Adrenal gland (tissue), 9 donors: ENCODE measurements at regions not wholly inside any gene's neighbourhood (a gene's known extent, or its start where the extent isn't known, plus 50 kb on each side); places are given as distances from the start of the nearest gene placed in this dataset.
A peak's percentile ranks its signal among the peaks of the same experiment; 100 is the strongest.

Source experiments
- DNase-seq, 7 donors: peaks; one replicate each; pipeline ENCODE4 v3.0.0-alpha.2; 2019 to 2020
- H3K27ac ChIP-seq, 5 donors: fragments of 200-600 bp; sonication (generic) in 4 of 5; 1 replicate in 3 of 5; 2 replicates in 2 of 5; pipeline versions ENCODE4 v1.5.1 to v1.8.0; 2016 to 2020; ENCODE audit warnings: mild to moderate bottlenecking in 1 of 5
- H3K27me3 ChIP-seq: fragments of 200-600 bp; 2 replicates; pipeline ENCODE4 v1.8.0; 2021
- H3K36me3 ChIP-seq, 2 donors: fragments of 200-600 bp; replicated peaks in 1 of 2; 1 replicate in 1 of 2; 2 replicates in 1 of 2; pipeline versions ENCODE4 v1.5.1 to v1.8.0; 2018 to 2022
- H3K4me1 ChIP-seq, 2 donors: fragments of 200-600 bp; replicated peaks in 1 of 2; 1 replicate in 1 of 2; 2 replicates in 1 of 2; pipeline versions ENCODE4 v1.5.1 to v1.8.0; 2018 to 2021
- H3K4me3 ChIP-seq, 4 donors: fragments of 200-600 bp; sonication (generic) in 3 of 4; one replicate each; pipeline ENCODE4 v1.5.1; 2016 to 2018
- H3K9me3 ChIP-seq, 3 donors: fragments of 200-600 bp; sonication (generic) in 1 of 3; replicated peaks in 1 of 3; 1 replicate in 2 of 3; 2 replicates in 1 of 3; pipeline versions ENCODE4 v1.5.1 to v1.8.0; 2016 to 2021
- POLR2A ChIP-seq, 2 donors: fragments of 450-650 bp; IDR thresholded peaks; one replicate each; pipeline ENCODE4 v1.6.1; 2017; ENCODE audit warnings: antibody characterized with exemption in 2 of 2, mild to moderate bottlenecking in 2 of 2, moderate library complexity in 1 of 2
- WGBS, 4 donors: extraction: QIAGEN DNeasy Blood & Tissue Kit in 2 of 4; methylation state at CpG; one replicate each; pipeline versions ENCODE4 v1.1.5 to v1.1.7; 2013 to 2017; 5-methylcytosine and 5-hydroxymethylcytosine counted together
- intact Hi-C, 2 donors: fragments of 100-400 bp; cut with DNase I; formaldehyde crosslinking; loops; one replicate each; pipeline versions ENCODE4 v1.14.1 to v1.15.0; 2022 to 2023
- TF ChIP-seq, protein P1 (sequence below), 6 experiments: fragments of 450-650 bp in 4 of 6; fragments of 200-600 bp in 2 of 6; sonication (generic) in 1 of 6; IDR thresholded peaks; 1 replicate in 5 of 6; 2 replicates in 1 of 6; pipeline versions ENCODE4 v1.5.1 to v1.8.0; 2016 to 2021; ENCODE audit warnings: antibody characterized with exemption in 6 of 6, mild to moderate bottlenecking in 2 of 6, moderate library complexity in 1 of 6
- donor health status: healthy with polysubstance abuse.
- donor health status: Bipolar disorder and iron deficiency.
- donor health status: DM: yes; HTN: yes; CAD: no.
- donor health status: DM: no; HTN: no; CAD: no.
- donor health status: DM: no; HTN: no; CAD: no.

DNA sequence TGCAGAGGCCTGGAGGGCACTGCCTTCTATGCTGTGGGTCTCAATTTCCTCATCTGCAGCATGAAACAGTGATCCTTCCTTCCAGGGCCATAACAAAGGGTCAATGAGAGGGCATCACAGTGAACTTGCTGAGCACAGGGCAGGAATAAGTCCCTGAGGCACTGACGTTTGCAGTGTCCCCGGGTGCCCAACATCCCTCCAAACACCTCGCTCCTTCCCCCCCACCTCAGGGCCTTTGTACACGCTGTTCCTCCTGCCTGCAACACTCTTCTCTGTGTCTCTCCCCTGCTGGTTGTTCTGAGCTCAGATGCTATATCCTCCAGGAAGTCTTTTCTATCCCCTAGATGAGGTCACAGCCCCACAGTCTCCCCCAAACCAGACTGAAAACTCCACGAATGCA lies 59.7 kb upstream of the TCF20 start:
- no peak for TF ChIP-seq POLR2A (IDR thresholded peaks at IDR 0.05)
- TF ChIP-seq, protein P1, sequence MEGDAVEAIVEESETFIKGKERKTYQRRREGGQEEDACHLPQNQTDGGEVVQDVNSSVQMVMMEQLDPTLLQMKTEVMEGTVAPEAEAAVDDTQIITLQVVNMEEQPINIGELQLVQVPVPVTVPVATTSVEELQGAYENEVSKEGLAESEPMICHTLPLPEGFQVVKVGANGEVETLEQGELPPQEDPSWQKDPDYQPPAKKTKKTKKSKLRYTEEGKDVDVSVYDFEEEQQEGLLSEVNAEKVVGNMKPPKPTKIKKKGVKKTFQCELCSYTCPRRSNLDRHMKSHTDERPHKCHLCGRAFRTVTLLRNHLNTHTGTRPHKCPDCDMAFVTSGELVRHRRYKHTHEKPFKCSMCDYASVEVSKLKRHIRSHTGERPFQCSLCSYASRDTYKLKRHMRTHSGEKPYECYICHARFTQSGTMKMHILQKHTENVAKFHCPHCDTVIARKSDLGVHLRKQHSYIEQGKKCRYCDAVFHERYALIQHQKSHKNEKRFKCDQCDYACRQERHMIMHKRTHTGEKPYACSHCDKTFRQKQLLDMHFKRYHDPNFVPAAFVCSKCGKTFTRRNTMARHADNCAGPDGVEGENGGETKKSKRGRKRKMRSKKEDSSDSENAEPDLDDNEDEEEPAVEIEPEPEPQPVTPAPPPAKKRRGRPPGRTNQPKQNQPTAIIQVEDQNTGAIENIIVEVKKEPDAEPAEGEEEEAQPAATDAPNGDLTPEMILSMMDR (IDR thresholded peaks at IDR 0.05) = no peak
- no peaks in the 10 kb centered on the region for H3K27me3 ChIP-seq
- 68 to 88% (median 79%) methylated on average over 3 to 5 of the region's 5 CpGs for WGBS, 4 donors
- no peaks in the 10 kb centered on the region for H3K9me3 ChIP-seq
- H3K4me3 ChIP-seq = no peak overlapping the region
- intact Hi-C loops = no loop called here
- no peaks in the 10 kb centered on the region for H3K4me1 ChIP-seq
- DNase-seq = no peak
- H3K27ac ChIP-seq = peak overlapping the region in 1 of 5 donors; percentile 4
- no peaks in the 10 kb centered on the region for H3K36me3 ChIP-seq

DNA sequence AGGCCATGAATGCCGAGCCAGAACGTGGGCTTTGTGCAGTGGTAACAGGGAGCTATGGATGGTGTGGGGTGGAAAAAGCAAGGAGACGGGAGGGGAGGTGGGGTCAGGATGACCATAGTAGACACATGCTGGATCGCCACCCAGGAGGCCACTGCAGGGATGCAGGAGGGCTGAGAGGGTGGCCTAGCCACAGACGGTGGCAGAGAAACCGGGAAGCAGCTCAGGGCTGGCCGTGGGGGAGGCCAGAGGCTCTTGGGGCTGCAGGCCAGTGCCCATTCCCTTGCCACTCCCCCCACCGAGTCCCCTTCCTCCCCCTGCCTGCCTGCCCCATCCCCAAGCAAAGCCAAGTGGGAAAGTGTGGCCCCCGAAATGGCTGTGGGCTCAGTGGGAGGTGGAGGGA lies 59.1 kb upstream of the TCF20 start:
- Histone ChIP-seq H3K27me3 (no peaks in the 10 kb centered on the region), H3K4me3 (no peak overlapping the region), H3K36me3 (no peaks in the 10 kb centered on the region), H3K9me3 (no peaks in the 10 kb centered on the region), H3K27ac (no peak overlapping the region), H3K4me1 (no peaks in the 10 kb centered on the region)
- DNase-seq = no peak
- TF ChIP-seq, protein P1 (IDR thresholded peaks at IDR 0.05) = no peak
- TF ChIP-seq POLR2A (IDR thresholded peaks at IDR 0.05) = no peak
- intact Hi-C loops = no loop called here
- 91 to 98% (median 94%) methylated on average over 8 to 9 of the region's 9 CpGs for WGBS, 4 donors

DNA sequence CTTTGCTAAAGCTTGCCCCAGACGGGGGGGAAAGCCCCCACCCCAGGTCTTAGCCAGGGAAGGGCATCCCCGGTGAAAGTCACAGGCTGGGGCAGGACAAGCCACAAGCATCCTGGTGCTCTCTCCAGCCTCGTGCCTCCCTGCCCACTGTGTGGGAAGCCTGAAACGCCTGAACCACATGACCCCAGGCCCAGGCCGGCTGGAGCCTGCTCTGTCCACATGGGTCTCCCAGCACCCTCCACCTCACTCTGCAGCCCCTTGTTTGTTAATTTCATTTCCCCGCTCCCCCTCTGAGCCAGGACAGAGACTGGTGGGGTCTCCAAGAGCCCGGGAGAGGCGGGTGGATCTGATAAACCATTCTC lies 58.3 kb upstream of the TCF20 start:
- Histone ChIP-seq H3K4me1 (no peaks in the 10 kb centered on the region), H3K9me3 (no peaks in the 10 kb centered on the region), H3K4me3 (no peak overlapping the region), H3K27ac (no peak overlapping the region), H3K27me3 (no peaks in the 10 kb centered on the region), H3K36me3 (no peaks in the 10 kb centered on the region)
- intact Hi-C loops = no loop called here
- no peak for DNase-seq
- 81 to 92% (median 87%) methylated on average over 6 to 8 of the region's 8 CpGs for WGBS, 4 donors
- TF ChIP-seq POLR2A (IDR thresholded peaks at IDR 0.05) = no peak
- TF ChIP-seq, protein P1 (IDR thresholded peaks at IDR 0.05) = no peak

DNA sequence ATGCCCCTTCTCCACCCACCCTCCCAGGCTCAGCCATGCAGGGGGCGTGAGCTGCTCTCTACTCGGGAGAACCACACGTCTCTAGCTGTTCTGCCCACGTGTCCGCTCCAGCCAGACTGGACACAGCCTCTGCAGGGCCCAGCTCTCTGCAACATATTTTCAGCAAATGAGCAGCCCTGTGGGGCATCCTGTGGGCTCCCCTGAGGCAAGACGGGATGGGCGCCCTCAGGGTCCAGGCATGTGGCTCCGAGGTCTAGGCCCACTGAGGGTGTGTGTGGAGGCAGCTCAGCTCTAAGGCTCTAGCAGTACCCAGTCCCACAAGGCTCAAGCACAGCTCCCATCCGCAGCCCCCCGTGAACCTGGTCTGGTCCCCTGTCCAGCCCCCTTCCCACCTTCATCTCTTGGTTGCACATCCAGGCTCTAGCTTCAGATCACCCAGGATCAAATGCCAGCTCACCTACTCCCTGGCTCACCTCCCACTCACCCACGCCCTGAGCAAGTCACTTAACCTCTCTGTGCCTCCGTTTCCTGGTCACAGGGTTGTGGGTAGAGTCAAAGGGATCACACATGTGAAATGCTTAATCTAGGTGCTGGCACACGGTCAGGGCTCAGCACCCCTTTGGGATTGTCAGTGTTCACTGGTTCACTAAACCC lies 57.8 kb upstream of the TCF20 start:
- intact Hi-C loops = no loop called here
- 81 to 86% (median 85%) methylated on average over 8 to 13 of the region's 13 CpGs for WGBS, 4 donors

More for the DNA sequence above, 57.8 kb upstream of the TCF20 start:
- Histone ChIP-seq H3K4me1 (no peaks in the 10 kb centered on the region), H3K27ac (no peak overlapping the region), H3K4me3 (no peak overlapping the region), H3K27me3 (no peaks in the 10 kb centered on the region), H3K9me3 (no peaks in the 10 kb centered on the region), H3K36me3 (no peaks in the 10 kb centered on the region)
- TF ChIP-seq, protein P1 (IDR thresholded peaks at IDR 0.05) = no peak
- TF ChIP-seq POLR2A (IDR thresholded peaks at IDR 0.05) = no peak
- no peak for DNase-seq
